ACC112 (cell line): ENCODE measurements at regions not wholly inside any gene's neighbourhood (a gene's known extent, or its start where the extent isn't known, plus 50 kb on each side); places are given as distances from the start of the nearest gene placed in this dataset.

Experiments
- H2AFZ ChIP-seq: fragments of 200-600 bp; sonication (generic); one replicate; pipeline ENCODE4 v1.6.0; 2017; ENCODE audit warnings: antibody characterized with exemption, low read length; ENCODE audit not compliant: unreplicated experiment
- H3K27ac ChIP-seq: fragments of 200-600 bp; sonication (generic); 2 replicates; pipeline ENCODE4 v1.5.1; 2014; ENCODE audit warnings: low read depth, mild to moderate bottlenecking, antibody characterized with exemption, low read length, moderate library complexity
- H3K27me3 ChIP-seq: fragments of 200-600 bp; sonication (generic); 2 replicates; pipeline ENCODE4 v1.6.1; 2014; ENCODE audit warnings: mild to moderate bottlenecking, antibody characterized with exemption, low read length, moderate library complexity, mixed read lengths; ENCODE audit not compliant: insufficient read depth
- H3K36me3 ChIP-seq: fragments of 200-600 bp; sonication (generic); 2 replicates; pipeline ENCODE4 v1.6.1; 2016; ENCODE audit warnings: mild to moderate bottlenecking, antibody characterized with exemption, low read length, moderate library complexity, mixed read lengths; ENCODE audit not compliant: insufficient read depth
- H3K4me1 ChIP-seq: fragments of 200-600 bp; sonication (generic); one replicate; pipeline ENCODE4 v1.6.1; 2016; ENCODE audit warnings: low read length, mixed read lengths; ENCODE audit not compliant: insufficient read depth, unreplicated experiment, control insufficient read depth
- H3K4me3 ChIP-seq: fragments of 200-600 bp; sonication (generic); 2 replicates; pipeline ENCODE4 v1.5.1; 2014; ENCODE audit warnings: mild to moderate bottlenecking, low read depth, low read length
- H3K79me2 ChIP-seq: fragments of 200-600 bp; sonication (generic); one replicate; pipeline ENCODE4 v1.6.0; 2016; ENCODE audit warnings: low read length; ENCODE audit not compliant: control insufficient read depth, unreplicated experiment, insufficient read depth

GRCh38 chr3:177598097-177598833 is 401.0 kb upstream of the TBL1XR1 start:
- peak overlapping the region; percentile 98 for H2AFZ ChIP-seq
- H3K27me3 ChIP-seq, result no peaks in the 10 kb centered on the region
- H3K79me2 ChIP-seq, result no peaks in the 10 kb centered on the region
- peaks cover 58% of the 10 kb centered on the region for H3K4me1 ChIP-seq
- H3K36me3 ChIP-seq, result no peaks in the 10 kb centered on the region
- H3K27ac ChIP-seq, result peak overlapping the region; percentile 82
- H3K4me3 ChIP-seq, result peak overlapping the region; percentile 51; the same call in 1 of the 2 replicates

GRCh38 chr3:177599326-177599725 is 402.0 kb upstream of the TBL1XR1 start:
- Histone ChIP-seq H3K4me3 (no peak overlapping the region), H3K36me3 (no peaks in the 10 kb centered on the region), H3K27ac (no peak overlapping the region), H3K79me2 (no peaks in the 10 kb centered on the region), H3K4me1 (peaks cover 50% of the 10 kb centered on the region), H3K27me3 (no peaks in the 10 kb centered on the region), H2AFZ (no peak overlapping the region)

- Histone ChIP-seq H3K27me3 (no peaks in the 10 kb centered on the region), H3K36me3 (no peaks in the 10 kb centered on the region), H3K27ac (no peak overlapping the region), H2AFZ (no peak overlapping the region), H3K79me2 (no peaks in the 10 kb centered on the region), H3K4me3 (no peak overlapping the region), H3K4me1 (peaks cover 45% of the 10 kb centered on the region)
These were observed 402.6 kb upstream of the TBL1XR1 start for GRCh38 chr3:177599837-177600236.

- Histone ChIP-seq H3K79me2 (no peaks in the 10 kb centered on the region), H3K36me3 (no peaks in the 10 kb centered on the region), H3K27ac (no peak overlapping the region), H2AFZ (no peak overlapping the region), H3K27me3 (no peaks in the 10 kb centered on the region), H3K4me1 (peaks cover 42% of the 10 kb centered on the region), H3K4me3 (no peak overlapping the region)
These were observed 403.1 kb upstream of the TBL1XR1 start for GRCh38 chr3:177600411-177600810.

- no peak overlapping the region for H2AFZ ChIP-seq
- no peaks in the 10 kb centered on the region for H3K36me3 ChIP-seq
- H3K79me2 ChIP-seq, result no peaks in the 10 kb centered on the region
- peaks cover 35% of the 10 kb centered on the region for H3K4me1 ChIP-seq
- H3K27ac ChIP-seq, result no peak overlapping the region
- no peak overlapping the region for H3K4me3 ChIP-seq
- no peaks in the 10 kb centered on the region for H3K27me3 ChIP-seq
These were observed 403.9 kb upstream of the TBL1XR1 start for GRCh38 chr3:177601152-177601551.

GRCh38 chr3:177602601-177603147 is 405.4 kb upstream of the TBL1XR1 start:
- H2AFZ ChIP-seq, result no peak overlapping the region
- no peak overlapping the region for H3K4me3 ChIP-seq
- H3K36me3 ChIP-seq, result no peaks in the 10 kb centered on the region
- no peaks in the 10 kb centered on the region for H3K79me2 ChIP-seq
- no peak overlapping the region for H3K27ac ChIP-seq
- no peaks in the 10 kb centered on the region for H3K27me3 ChIP-seq
- H3K4me1 ChIP-seq, result peaks cover 20% of the 10 kb centered on the region

- Histone ChIP-seq H3K27me3 (no peaks in the 10 kb centered on the region), H3K36me3 (no peaks in the 10 kb centered on the region), H3K79me2 (no peaks in the 10 kb centered on the region), H3K4me3 (no peak overlapping the region), H3K27ac (no peak overlapping the region), H2AFZ (no peak overlapping the region), H3K4me1 (peaks cover 15% of the 10 kb centered on the region)
These were observed 405.9 kb upstream of the TBL1XR1 start for GRCh38 chr3:177603148-177603603.

- no peaks in the 10 kb centered on the region for H3K36me3 ChIP-seq
- no peak overlapping the region for H2AFZ ChIP-seq
- no peak overlapping the region for H3K4me3 ChIP-seq
- no peaks in the 10 kb centered on the region for H3K27me3 ChIP-seq
- H3K4me1 ChIP-seq, result peaks cover 12% of the 10 kb centered on the region
- H3K79me2 ChIP-seq, result no peaks in the 10 kb centered on the region
- no peak overlapping the region for H3K27ac ChIP-seq
These were observed 406.9 kb upstream of the TBL1XR1 start for GRCh38 chr3:177604181-177604580.

- Histone ChIP-seq H3K79me2 (no peaks in the 10 kb centered on the region), H3K27ac (no peak overlapping the region), H3K4me3 (no peak overlapping the region), H3K27me3 (no peaks in the 10 kb centered on the region), H3K36me3 (no peaks in the 10 kb centered on the region), H3K4me1 (peaks cover 12% of the 10 kb centered on the region), H2AFZ (no peak overlapping the region)
These were observed 409.6 kb upstream of the TBL1XR1 start for GRCh38 chr3:177606891-177607290.

- H3K4me3 ChIP-seq, result no peak overlapping the region
- H3K27me3 ChIP-seq, result no peaks in the 10 kb centered on the region
- H3K36me3 ChIP-seq, result no peaks in the 10 kb centered on the region
- no peak overlapping the region for H3K27ac ChIP-seq
- no peak overlapping the region for H2AFZ ChIP-seq
- H3K79me2 ChIP-seq, result no peaks in the 10 kb centered on the region
- peaks cover 5% of the 10 kb centered on the region for H3K4me1 ChIP-seq
These were observed 410.3 kb upstream of the TBL1XR1 start for GRCh38 chr3:177607589-177607988.

GRCh38 chr3:177608443-177608842 is 411.2 kb upstream of the TBL1XR1 start:
- no peaks in the 10 kb centered on the region for H3K79me2 ChIP-seq
- no peaks in the 10 kb centered on the region for H3K36me3 ChIP-seq
- no peaks in the 10 kb centered on the region for H3K4me1 ChIP-seq
- no peak overlapping the region for H3K4me3 ChIP-seq
- no peak overlapping the region for H2AFZ ChIP-seq
- no peaks in the 10 kb centered on the region for H3K27me3 ChIP-seq
- H3K27ac ChIP-seq, result no peak overlapping the region
